Pancreas (tissue), 10 donors: ENCODE measurements at regions not wholly inside any gene's neighbourhood (a gene's known extent, or its start where the extent isn't known, plus 50 kb on each side); places are given as distances from the start of the nearest gene placed in this dataset.

Experiments used
- ATAC-seq, 4 donors: fragments of 200-7000 bp; cut with Tn5 transposase; one replicate each; pipeline versions ENCODE4 v1.8.0 to v1.9.1; 2020; ENCODE audit warnings: mild to moderate bottlenecking in 4 of 4, moderate library complexity in 4 of 4
- DNase-seq, 6 donors: peaks; one replicate each; pipeline ENCODE4 v3.0.0-alpha.2; 2020
- FAIRE-seq: peaks from 2 replicates; lab custom pipeline; 2012; peaks lifted over from hg19 to GRCh38; lab: Jason Lieb, UNC
- H3K27ac ChIP-seq, 4 donors: fragments of 200-600 bp; sonication (generic); 1 replicate in 3 of 4; 2 replicates in 1 of 4; pipeline versions ENCODE4 v1.5.0 to v1.8.0; 2020
- H3K27me3 ChIP-seq, 4 donors: fragments of 200-600 bp; one replicate each; pipeline ENCODE4 v1.8.0; 2021
- H3K36me3 ChIP-seq, 3 donors: fragments of 200-600 bp; sonication (generic) in 1 of 3; one replicate each; pipeline versions ENCODE4 v1.5.0 to v1.8.0; 2020 to 2021
- H3K4me1 ChIP-seq, 3 donors: fragments of 200-600 bp; one replicate each; pipeline ENCODE4 v1.8.0; 2021
- H3K4me3 ChIP-seq, 4 donors: fragments of 200-600 bp; sonication (generic) in 2 of 4; one replicate each; pipeline versions ENCODE4 v1.5.0 to v1.8.0; 2020 to 2021
- H3K9me3 ChIP-seq, 4 donors: fragments of 200-600 bp; one replicate each; pipeline ENCODE4 v1.8.0; 2021
- WGBS, 2 donors: extraction: QIAGEN DNeasy Blood & Tissue Kit; methylation state at CpG; one replicate each; pipeline ENCODE4 v1.1.7; 2013; 5-methylcytosine and 5-hydroxymethylcytosine counted together
- intact Hi-C, 3 donors: fragments of 100-400 bp; cut with DNase I; formaldehyde crosslinking; loops; one replicate each; pipeline versions ENCODE4 v1.11.1 to v1.14.2; 2022
- TF ChIP-seq, protein P1 (sequence below), 4 donors: fragments of 200-600 bp; sonication (generic) in 3 of 4; IDR thresholded peaks; one replicate each; pipeline versions ENCODE4 v1.5.0 to v1.8.0; 2021; ENCODE audit warnings: antibody characterized with exemption in 4 of 4
- donor health status: healthy with polysubstance abuse.
- donor health status: DM: no; HTN: no; CAD: no; lungs with moderate emphysema.
- donor health status: DM: no; HTN: no; CAD: no.
- donor health status: control.
- donor health status: control.
- donor health status: Bipolar disorder and iron deficiency.
- donor health status: DM: yes; HTN: yes; CAD: no.
- donor health status: DM: no; HTN: no; CAD: no.
- donor health status: DM: no; HTN: no; CAD: no.
- donor health status: DM: yes; HTN: yes; CAD: no.

DNA sequence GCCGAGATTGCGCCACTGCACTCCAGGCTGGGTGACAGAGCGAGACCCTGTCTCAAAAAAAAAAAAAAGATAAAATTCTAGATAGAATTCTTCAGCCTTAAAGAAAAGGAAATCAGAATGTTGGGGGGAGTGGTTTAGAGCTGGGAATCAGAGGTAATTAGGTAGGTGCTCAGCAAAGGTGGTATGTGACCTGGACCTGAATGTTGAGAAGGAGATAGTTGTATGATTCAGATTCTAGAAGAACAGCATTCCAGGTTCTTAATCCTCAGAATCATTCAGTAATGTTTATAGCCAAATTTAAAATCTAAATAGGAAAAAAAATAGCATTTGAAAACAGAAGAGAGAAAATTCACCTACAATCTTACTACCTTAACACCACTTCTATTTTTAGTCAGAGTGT lies 71.3 kb upstream of the UBE2E1 start:
- TF ChIP-seq, protein P1, sequence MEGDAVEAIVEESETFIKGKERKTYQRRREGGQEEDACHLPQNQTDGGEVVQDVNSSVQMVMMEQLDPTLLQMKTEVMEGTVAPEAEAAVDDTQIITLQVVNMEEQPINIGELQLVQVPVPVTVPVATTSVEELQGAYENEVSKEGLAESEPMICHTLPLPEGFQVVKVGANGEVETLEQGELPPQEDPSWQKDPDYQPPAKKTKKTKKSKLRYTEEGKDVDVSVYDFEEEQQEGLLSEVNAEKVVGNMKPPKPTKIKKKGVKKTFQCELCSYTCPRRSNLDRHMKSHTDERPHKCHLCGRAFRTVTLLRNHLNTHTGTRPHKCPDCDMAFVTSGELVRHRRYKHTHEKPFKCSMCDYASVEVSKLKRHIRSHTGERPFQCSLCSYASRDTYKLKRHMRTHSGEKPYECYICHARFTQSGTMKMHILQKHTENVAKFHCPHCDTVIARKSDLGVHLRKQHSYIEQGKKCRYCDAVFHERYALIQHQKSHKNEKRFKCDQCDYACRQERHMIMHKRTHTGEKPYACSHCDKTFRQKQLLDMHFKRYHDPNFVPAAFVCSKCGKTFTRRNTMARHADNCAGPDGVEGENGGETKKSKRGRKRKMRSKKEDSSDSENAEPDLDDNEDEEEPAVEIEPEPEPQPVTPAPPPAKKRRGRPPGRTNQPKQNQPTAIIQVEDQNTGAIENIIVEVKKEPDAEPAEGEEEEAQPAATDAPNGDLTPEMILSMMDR (IDR thresholded peaks at IDR 0.05): no peak
- Histone ChIP-seq H3K4me1 (peaks cover 0 to 6% (median 0%) of the 10 kb centered on the region in 3 donors), H3K27ac (no peak overlapping the region), H3K9me3 (no peaks in the 10 kb centered on the region), H3K36me3 (no peaks in the 10 kb centered on the region), H3K27me3 (no peaks in the 10 kb centered on the region), H3K4me3 (no peak overlapping the region)
- 99 to 100% methylated on average over 3 of the region's 3 CpGs for WGBS, 2 donors
- no peak for ATAC-seq
- intact Hi-C loops: no loop called here
- FAIRE-seq: no peak
- DNase-seq: no peak

DNA sequence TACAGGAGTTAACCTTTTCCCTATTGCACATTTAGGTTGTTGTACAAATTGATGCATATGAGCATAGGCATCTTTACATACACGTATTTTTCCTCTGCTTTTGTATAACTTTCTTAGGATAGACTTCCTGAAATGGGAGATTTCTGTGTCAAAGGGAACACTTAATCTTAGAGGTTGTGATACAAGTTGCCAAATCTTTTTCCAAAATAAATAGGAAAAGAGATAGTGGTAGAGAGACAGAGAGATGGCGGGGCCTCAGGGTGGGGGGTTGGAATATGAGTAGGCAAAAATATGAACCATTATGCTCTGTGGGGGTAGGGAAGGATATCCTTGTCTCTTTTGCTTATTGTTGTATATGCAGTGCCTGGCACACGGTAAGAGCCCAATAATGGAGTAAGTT lies 70.7 kb upstream of the UBE2E1 start:
- DNase-seq (no peak), ATAC-seq (no peak), FAIRE-seq (no peak)
- Histone ChIP-seq H3K4me3 (no peak overlapping the region), H3K4me1 (peaks cover 0 to 7% (median 0%) of the 10 kb centered on the region in 3 donors), H3K9me3 (no peaks in the 10 kb centered on the region), H3K27ac (no peak overlapping the region), H3K27me3 (no peaks in the 10 kb centered on the region), H3K36me3 (no peaks in the 10 kb centered on the region)
- TF ChIP-seq, protein P1 (IDR thresholded peaks at IDR 0.05): no peak
- intact Hi-C loops: no loop called here
- WGBS, 2 donors: 23 to 30% methylated on average over 3 of the region's 3 CpGs

DNA sequence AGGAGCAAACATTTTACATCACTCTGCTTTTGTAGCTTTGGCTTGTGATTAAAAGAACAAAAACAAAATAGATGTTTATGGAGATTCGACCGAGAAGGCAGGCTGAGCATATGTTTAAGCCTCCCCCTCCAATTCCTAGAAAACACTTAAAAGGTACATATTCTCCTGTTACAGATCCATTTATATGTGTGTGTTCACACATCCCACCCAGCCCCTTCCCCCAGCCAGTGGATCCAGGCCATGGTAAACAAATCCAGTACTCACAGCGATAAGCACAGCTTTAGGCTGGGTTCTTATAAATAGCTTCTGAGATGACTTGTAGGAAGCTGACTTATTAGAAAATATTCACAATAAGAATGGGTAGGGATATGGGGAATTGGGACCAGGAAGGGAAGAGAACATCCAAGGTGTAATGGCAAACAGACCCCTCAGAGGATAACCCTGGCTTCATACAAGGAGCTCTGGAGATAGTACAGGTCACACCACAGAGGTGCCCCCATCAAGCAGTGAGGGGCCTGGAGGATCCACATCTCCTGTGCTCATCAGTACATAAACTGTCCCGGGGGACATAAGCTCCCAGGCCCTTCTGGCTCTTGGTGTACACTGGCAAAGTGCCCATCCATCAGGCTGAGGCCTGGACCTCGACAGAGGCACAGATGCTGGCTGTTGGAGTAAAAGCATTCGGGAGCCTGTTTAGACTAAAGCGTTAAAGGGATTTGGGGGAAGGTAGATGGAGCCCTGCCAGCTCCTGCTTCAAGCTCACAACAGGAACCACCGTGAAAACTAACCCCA lies 70.0 kb upstream of the UBE2E1 start:
- H3K27ac ChIP-seq: no peak overlapping the region
- H3K4me1 ChIP-seq: peaks cover 0 to 11% (median 0%) of the 10 kb centered on the region in 3 donors
- TF ChIP-seq, protein P1 (IDR thresholded peaks at IDR 0.05): no peak
- H3K36me3 ChIP-seq: no peaks in the 10 kb centered on the region
- ATAC-seq (peak in 1 of 4 donors; percentile 8), DNase-seq (no peak), FAIRE-seq (no peak)
- no peaks in the 10 kb centered on the region for H3K9me3 ChIP-seq
- no peaks in the 10 kb centered on the region for H3K27me3 ChIP-seq
- WGBS, 2 donors: 49 to 54% methylated on average over 8 of the region's 8 CpGs
- intact Hi-C loops: no loop called here
- no peak overlapping the region for H3K4me3 ChIP-seq

DNA sequence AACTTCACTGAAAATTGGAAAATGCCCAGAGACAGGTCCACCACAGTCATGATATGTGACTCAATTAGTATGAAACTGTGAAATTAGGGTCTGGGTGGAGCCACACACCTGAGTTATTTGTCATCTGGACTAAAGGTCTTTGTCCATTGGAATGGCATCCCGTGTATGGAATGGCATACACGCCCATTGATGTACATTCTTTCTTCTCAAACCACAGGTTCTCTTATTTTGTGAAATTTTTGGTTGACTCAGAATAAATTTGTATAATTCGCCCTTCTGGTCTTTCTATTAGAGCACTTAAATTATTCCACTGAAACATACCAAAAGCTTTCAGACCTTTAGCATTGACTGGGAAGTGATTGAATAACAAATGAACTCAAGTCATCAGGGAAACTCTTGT lies 66.8 kb upstream of the UBE2E1 start:
- DNase-seq: no peak
- 80 to 89% methylated on average over 3 of the region's 3 CpGs for WGBS, 2 donors
- Histone ChIP-seq H3K27me3 (peaks cover 0 to 5% (median 0%) of the 10 kb centered on the region in 4 donors), H3K4me1 (peaks cover 11 to 30% (median 13%) of the 10 kb centered on the region in 3 donors), H3K27ac (no peak overlapping the region), H3K36me3 (no peaks in the 10 kb centered on the region), H3K9me3 (no peaks in the 10 kb centered on the region), H3K4me3 (no peak overlapping the region)
- FAIRE-seq: no peak
- TF ChIP-seq, protein P1 (IDR thresholded peaks at IDR 0.05): no peak
- intact Hi-C loops: no loop called here
- no peak for ATAC-seq

DNA sequence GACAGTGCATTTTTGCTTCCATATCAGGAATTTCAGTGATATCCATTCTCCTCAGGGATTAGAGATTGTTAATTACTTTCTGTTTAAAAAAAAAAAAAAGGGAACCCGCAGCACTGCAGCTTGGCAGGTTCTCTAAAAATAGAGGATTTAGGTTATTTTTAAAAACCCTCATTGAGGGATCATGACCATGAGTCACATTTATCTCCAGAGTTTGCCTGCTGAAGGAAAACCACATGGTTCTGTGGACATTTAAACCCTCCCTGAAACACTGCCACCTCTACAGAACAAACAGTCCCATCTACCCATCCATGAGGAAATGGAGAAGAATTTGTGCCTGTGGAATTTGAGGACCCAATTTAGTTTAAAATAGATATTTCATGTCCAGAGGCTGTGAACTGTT lies 66.2 kb upstream of the UBE2E1 start:
- Histone ChIP-seq H3K27ac (no peak overlapping the region), H3K27me3 (peaks cover 0 to 5% (median 0%) of the 10 kb centered on the region in 4 donors), H3K4me3 (no peak overlapping the region), H3K36me3 (no peaks in the 10 kb centered on the region), H3K4me1 (peaks cover 11 to 30% (median 13%) of the 10 kb centered on the region in 3 donors), H3K9me3 (no peaks in the 10 kb centered on the region)
- ATAC-seq (peak in 2 of 4 donors; percentile 25 to 29), DNase-seq (no peak), FAIRE-seq (no peak)
- 53 to 67% methylated on average over 1 of the region's 1 CpG for WGBS, 2 donors
- intact Hi-C loops: no loop called here
- TF ChIP-seq, protein P1 (IDR thresholded peaks at IDR 0.05): no peak
